ENCODE measurements at regions not wholly inside any gene's neighbourhood (a gene's known extent, or its start where the extent isn't known, plus 50 kb on each side); places are given as distances from the start of the nearest gene placed in this dataset.

- TF ChIP-seq, protein P1, sequence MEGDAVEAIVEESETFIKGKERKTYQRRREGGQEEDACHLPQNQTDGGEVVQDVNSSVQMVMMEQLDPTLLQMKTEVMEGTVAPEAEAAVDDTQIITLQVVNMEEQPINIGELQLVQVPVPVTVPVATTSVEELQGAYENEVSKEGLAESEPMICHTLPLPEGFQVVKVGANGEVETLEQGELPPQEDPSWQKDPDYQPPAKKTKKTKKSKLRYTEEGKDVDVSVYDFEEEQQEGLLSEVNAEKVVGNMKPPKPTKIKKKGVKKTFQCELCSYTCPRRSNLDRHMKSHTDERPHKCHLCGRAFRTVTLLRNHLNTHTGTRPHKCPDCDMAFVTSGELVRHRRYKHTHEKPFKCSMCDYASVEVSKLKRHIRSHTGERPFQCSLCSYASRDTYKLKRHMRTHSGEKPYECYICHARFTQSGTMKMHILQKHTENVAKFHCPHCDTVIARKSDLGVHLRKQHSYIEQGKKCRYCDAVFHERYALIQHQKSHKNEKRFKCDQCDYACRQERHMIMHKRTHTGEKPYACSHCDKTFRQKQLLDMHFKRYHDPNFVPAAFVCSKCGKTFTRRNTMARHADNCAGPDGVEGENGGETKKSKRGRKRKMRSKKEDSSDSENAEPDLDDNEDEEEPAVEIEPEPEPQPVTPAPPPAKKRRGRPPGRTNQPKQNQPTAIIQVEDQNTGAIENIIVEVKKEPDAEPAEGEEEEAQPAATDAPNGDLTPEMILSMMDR (IDR thresholded peaks at IDR 0.05; ENCODE audit: low read depth, low read length): no peak
- TF ChIP-seq EZH2phosphoT487 (IDR thresholded peaks at IDR 0.05; ENCODE audit: low read depth): no peak
Observed at GRCh38 chr4:177092807-177093206, 216.9 kb upstream of the NEIL3 start.
